HEK293T (cell line): ENCODE measurements at regions not wholly inside any gene's neighbourhood (a gene's known extent, or its start where the extent isn't known, plus 50 kb on each side); places are given as distances from the start of the nearest gene placed in this dataset.
"Not testable (repeated sequence)": the region's sequence is repeated elsewhere in the genome, so short reads cannot be mapped to it uniquely, and the experiment has no call there.

Experiments used
- CTCF ChIA-PET: fragments of 350-600 bp; formaldehyde crosslinking; extraction: SDS; loops from one replicate; lab custom pipeline; 2021; ENCODE audit warnings: antibody characterized with exemption, inconsistent platforms; lab: Yijun Ruan, JAX
- POLR2A ChIA-PET: fragments of 350-600 bp; formaldehyde crosslinking; extraction: SDS; loops from one replicate; lab custom pipeline; 2020; ENCODE audit warnings: antibody characterized with exemption, inconsistent platforms; lab: Yijun Ruan, JAX
- DNase-seq: peaks from one replicate; pipeline ENCODE4 v3.0.0; 2012; ENCODE audit warnings: mixed read lengths; ENCODE audit errors: extremely low spot score
- ARNT ChIP-seq: fragments of 450-650 bp; IDR thresholded peaks from 2 replicates; pipeline ENCODE4 v1.6.1; 2017; ENCODE audit warnings: mild to moderate bottlenecking
- BHLHE40 ChIP-seq: fragments of 450-650 bp; IDR thresholded peaks from 2 replicates; pipeline ENCODE4 v1.6.1; 2016; ENCODE audit warnings: mild to moderate bottlenecking, moderate library complexity, borderline replicate concordance
- CTBP1 ChIP-seq: fragments of 450-650 bp; IDR thresholded peaks from 2 replicates; pipeline ENCODE4 v1.6.1; 2016; ENCODE audit warnings: borderline replicate concordance
- ELF4 ChIP-seq: fragments of 450-650 bp; IDR thresholded peaks from 2 replicates; pipeline ENCODE4 v1.6.1; 2017; ENCODE audit warnings: antibody characterized with exemption
- FOXA1 ChIP-seq: fragments of 450-650 bp; IDR thresholded peaks from 2 replicates; pipeline ENCODE4 v1.6.1; 2016; ENCODE audit warnings: mild to moderate bottlenecking
- FOXK2 ChIP-seq: fragments of 450-650 bp; IDR thresholded peaks from 2 replicates; pipeline ENCODE4 v1.6.1; 2016; ENCODE audit warnings: mild to moderate bottlenecking
- FOXM1 ChIP-seq: fragments of 450-650 bp; IDR thresholded peaks from 2 replicates; pipeline ENCODE4 v1.6.1; 2017; ENCODE audit warnings: mild to moderate bottlenecking, borderline replicate concordance
- HDGF ChIP-seq: fragments of 450-650 bp; IDR thresholded peaks from 2 replicates; pipeline ENCODE4 v1.6.1; 2017; ENCODE audit warnings: antibody characterized with exemption, borderline replicate concordance
- L3MBTL2 ChIP-seq: fragments of 450-650 bp; conservative IDR thresholded peaks from 2 replicates; pipeline ENCODE4 v1.6.1; 2016; ENCODE audit warnings: mild to moderate bottlenecking
- LEF1 ChIP-seq: fragments of 450-650 bp; IDR thresholded peaks from 2 replicates; pipeline ENCODE4 v1.6.1; 2017; ENCODE audit warnings: mild to moderate bottlenecking, borderline replicate concordance
- NFRKB ChIP-seq: fragments of 450-650 bp; IDR thresholded peaks from 2 replicates; pipeline ENCODE4 v1.6.1; 2016; ENCODE audit warnings: mild to moderate bottlenecking, moderate library complexity
- SP1 ChIP-seq: fragments of 450-650 bp; IDR thresholded peaks from 2 replicates; pipeline ENCODE4 v1.6.1; 2017
- SUZ12 ChIP-seq: fragments of 450-650 bp; IDR thresholded peaks from 2 replicates; pipeline ENCODE4 v1.6.1; 2016; ENCODE audit warnings: mild to moderate bottlenecking
- TARDBP ChIP-seq: fragments of 450-650 bp; IDR thresholded peaks from 2 replicates; pipeline ENCODE4 v1.6.1; 2016
- ZNF384 ChIP-seq: fragments of 450-650 bp; IDR thresholded peaks from 2 replicates; pipeline ENCODE4 v1.6.1; 2016
- TF ChIP-seq, protein P1 (sequence below): fragments of 450-650 bp; IDR thresholded peaks from 2 replicates; pipeline ENCODE4 v1.6.1; 2016

DNA sequence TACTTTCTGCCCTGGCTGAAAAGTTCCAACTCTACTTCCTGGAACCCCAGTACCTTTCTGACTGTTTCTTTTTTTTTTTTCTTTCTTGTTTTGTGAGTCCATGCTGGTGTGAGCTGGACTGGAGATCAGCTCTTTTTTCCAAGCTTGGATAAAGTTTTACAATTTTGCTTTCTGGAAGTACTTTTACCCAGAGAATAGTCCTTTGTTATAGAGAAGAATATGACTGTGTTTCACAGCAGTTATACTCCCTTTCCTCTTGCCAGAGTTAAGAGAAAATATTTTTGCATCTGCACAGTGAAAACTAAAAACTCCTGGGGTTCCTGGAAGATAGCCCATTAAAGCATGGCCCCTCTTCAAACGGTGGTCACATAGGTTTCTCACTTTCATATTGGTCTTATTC lies 1100.6 kb downstream of the OTOL1 start:
- CTCF ChIA-PET: no interaction called here
- no peak for DNase-seq

DNA sequence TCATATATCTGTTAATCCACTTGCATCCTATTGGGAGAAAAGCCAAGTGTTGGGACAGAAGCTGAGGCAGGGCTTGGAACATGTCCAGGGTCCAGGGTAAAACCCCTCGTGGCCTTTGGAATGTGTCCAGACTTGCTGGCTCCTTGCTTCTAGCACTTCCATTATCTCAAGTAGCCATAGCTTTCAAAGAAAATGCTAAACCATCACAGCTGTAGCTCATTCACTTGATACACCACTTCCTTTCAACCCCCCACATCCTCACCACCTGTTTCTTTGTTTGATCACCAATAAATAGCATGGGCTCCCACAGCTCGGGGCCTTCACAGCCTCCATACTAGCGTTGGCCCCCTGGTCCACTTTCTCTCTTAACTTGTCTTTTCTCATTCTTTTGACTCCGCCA lies 1101.9 kb downstream of the OTOL1 start:
- DNase-seq, CTCF ChIA-PET, POLR2A ChIA-PET: not testable (repeated sequence)

More for the DNA sequence above, 1100.6 kb downstream of the OTOL1 start:
- POLR2A ChIA-PET: no interaction called here
- TF ChIP-seq TARDBP (no peak), SUZ12 (no peak), L3MBTL2 (no peak), SP1 (no peak)

DNA sequence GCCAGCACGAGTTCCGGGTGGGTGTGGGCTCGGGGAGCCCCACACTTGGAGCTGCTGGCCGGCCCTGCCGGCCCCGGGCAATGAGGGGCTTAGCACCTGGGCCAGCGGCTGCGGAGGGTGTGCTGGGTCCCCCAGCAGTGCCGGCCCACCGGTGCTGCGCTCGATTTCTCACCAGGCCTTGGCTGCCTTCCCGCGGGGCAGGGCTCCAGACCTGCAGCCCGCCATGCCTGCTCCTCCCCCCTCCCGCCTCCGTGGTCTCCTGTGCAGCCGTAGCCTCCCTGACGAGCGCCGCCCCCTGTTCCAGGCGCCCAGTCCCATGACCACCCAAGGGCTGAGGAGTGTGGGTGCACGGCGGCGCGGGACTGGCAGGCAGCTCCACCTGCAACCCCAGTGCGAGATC lies 1103.1 kb downstream of the OTOL1 start:
- POLR2A ChIA-PET, CTCF ChIA-PET, DNase-seq: not testable (repeated sequence)

DNA sequence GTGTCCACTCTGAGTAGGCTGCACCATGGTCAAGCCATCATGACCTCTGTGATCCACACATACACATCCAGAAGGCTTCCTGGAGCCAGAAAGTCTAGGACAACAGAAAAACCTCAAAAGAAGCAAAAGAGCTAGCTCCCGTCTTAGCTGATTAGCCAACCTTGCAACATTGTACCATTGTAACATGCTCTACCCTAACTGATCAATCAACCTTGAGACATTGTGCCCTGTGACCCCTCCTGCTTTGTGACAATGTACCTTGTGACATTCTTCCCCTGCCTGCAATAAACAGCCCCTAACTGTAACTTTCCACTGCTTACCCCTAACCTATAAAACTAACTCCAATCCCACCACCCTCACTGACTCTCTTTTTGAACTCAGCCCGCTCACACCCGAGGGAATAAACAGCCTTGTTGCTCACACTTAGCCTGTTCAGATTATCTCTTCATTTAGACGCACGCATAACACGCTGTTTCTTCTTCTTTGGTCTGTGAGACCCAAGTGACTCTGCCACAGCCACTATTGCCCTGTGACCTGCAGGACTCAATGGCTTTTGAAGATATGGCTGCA lies 1104.6 kb downstream of the OTOL1 start:
- CTCF ChIA-PET: no interaction called here
- TF ChIP-seq NFRKB: no peak
- no peak for TF ChIP-seq ELF4
- no peak for TF ChIP-seq ZNF384
- no peak for TF ChIP-seq CTBP1
- no peak for TF ChIP-seq SP1
- no peak for TF ChIP-seq L3MBTL2
- TF ChIP-seq TARDBP: no peak
- TF ChIP-seq FOXA1: no peak
- POLR2A ChIA-PET: no interaction called here
- DNase-seq: no peak

DNA sequence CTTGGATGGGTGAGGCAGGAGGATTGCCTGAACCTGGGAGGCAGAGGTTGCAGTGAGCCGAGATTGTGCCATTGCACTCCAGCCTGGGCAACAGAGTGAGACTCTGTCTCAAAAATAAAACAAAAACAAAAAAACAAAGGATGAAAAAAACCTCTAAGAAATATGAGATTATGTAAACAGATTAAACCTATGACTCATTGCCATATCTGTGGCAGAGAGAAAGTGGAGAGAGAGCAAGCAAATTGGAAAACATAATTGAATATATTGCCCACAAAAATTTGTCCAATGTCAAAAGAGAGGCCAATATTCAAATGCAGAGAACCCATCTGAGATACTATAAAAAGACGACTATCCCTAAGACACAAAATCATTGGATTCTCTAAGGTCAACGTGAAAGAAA lies 1106.0 kb downstream of the OTOL1 start:
- ChIA-PET CTCF (no interaction called here), POLR2A (no interaction called here)
- TF ChIP-seq ZNF384: no peak
- no peak for TF ChIP-seq ELF4
- no peak for TF ChIP-seq FOXK2
- no peak for TF ChIP-seq TARDBP
- no peak for TF ChIP-seq HDGF
- no peak for TF ChIP-seq SUZ12
- TF ChIP-seq LEF1: no peak
- TF ChIP-seq CTBP1: no peak
- TF ChIP-seq SP1: no peak
- no peak for TF ChIP-seq FOXM1
- TF ChIP-seq NFRKB: no peak
- TF ChIP-seq ARNT: no peak
- no peak for TF ChIP-seq L3MBTL2
- no peak for DNase-seq

DNA sequence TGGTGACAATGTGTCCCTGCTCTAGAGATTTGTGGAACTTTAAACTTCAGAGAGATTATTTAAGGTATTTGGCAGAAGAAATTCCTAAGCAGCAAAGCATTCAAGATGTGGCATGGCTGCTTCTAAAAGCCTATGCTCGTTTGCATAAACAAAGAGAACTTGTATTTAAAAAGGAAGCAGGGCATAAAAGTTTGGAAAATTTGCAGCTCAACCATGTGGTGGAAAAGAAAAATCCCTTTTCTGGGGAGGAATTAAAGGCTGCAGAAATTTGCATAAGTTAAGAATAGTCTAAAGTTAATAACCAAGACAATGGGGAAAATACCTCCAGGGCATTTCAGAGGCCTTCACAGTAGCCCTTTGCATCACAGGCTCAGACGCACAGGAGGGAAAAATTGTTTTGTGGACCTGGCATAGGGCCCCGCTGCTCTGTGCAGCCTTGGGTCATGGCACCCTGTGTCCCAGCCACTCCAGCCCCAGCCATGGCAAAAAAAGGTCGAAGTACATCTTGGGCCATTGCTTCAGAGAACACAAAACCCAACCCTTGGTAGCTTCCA lies 1109.1 kb downstream of the OTOL1 start:
- TF ChIP-seq ELF4 (no peak), NFRKB (no peak), ARNT (no peak), FOXM1 (no peak), FOXK2 (no peak), SP1 (no peak), SUZ12 (no peak)
- TF ChIP-seq, protein P1, sequence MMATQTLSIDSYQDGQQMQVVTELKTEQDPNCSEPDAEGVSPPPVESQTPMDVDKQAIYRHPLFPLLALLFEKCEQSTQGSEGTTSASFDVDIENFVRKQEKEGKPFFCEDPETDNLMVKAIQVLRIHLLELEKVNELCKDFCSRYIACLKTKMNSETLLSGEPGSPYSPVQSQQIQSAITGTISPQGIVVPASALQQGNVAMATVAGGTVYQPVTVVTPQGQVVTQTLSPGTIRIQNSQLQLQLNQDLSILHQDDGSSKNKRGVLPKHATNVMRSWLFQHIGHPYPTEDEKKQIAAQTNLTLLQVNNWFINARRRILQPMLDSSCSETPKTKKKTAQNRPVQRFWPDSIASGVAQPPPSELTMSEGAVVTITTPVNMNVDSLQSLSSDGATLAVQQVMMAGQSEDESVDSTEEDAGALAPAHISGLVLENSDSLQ: no peak
- ChIA-PET CTCF (no interaction called here), POLR2A (no interaction called here)
- DNase-seq: no peak

DNA sequence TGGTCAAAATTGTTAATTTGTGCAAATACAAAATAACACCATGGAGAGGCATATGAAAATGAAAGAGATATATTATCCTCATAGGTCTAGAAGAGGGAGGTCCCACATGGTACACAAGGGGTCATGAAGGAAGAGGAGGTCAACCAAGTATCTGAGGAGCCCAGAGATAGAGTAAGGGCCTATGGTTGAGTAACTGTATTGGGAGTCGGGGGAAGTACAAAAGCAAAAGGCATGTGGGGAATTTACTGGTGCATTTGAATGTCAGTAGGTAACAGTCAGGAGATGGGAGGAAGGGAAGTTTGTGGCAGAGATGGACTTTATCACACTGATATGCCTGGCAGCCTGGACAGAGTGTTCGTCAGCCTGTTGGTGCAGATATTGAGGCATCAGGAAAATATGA lies 1113.7 kb downstream of the OTOL1 start:
- ChIA-PET POLR2A (no interaction called here), CTCF (no interaction called here)
- no peak for DNase-seq
- TF ChIP-seq ARNT (no peak), ELF4 (no peak), SUZ12 (no peak), L3MBTL2 (no peak), HDGF (no peak), NFRKB (no peak), ZNF384 (no peak), FOXM1 (no peak), BHLHE40 (no peak), SP1 (no peak), LEF1 (no peak), FOXA1 (no peak), TARDBP (no peak)

DNA sequence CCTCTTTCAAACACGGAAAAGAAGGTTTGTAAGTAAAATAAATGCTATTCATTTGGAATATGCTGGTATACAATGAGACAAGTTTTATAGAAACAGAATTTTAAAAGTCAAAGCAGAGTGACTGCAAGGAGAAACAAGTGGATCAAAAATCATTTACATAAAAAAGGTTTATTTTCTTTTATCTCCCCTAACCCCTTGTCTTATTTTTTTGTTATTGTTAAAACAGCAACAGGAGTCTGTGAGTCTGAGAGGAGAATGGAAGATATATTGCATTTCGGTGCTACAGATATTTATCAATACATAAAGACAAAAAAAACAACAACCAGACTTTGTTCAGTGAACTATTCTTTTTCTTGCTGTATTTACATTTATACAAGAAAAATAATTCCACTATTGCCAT lies 1116.4 kb downstream of the OTOL1 start:
- ChIA-PET POLR2A (no interaction called here), CTCF (no interaction called here)
- no peak for DNase-seq
- no peak for TF ChIP-seq L3MBTL2
- no peak for TF ChIP-seq HDGF
- no peak for TF ChIP-seq TARDBP
- TF ChIP-seq SP1: no peak
- no peak for TF ChIP-seq BHLHE40
- TF ChIP-seq NFRKB: no peak
- TF ChIP-seq CTBP1: no peak

DNA sequence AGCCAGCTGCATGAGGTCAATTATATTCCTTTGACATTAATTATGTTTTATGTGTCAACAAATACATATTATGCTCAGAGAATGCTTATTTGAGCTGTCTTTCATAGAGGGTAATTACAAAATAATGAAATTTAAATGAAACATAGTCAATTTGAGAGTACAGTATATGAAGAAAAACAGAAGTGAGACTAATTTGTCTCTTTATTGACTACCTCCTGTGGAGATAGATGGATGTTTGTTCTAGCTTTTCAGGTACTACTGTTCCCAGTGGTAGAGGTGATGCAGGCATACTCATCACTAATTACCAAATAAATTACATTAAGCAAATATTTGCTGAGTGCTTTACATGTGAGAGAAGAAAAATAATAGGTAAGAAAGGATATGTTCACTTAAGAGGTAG lies 1129.6 kb downstream of the OTOL1 start:
- ChIA-PET POLR2A (no interaction called here), CTCF (no interaction called here)
- TF ChIP-seq BHLHE40: no peak
- no peak for TF ChIP-seq FOXA1
- TF ChIP-seq TARDBP: no peak
- TF ChIP-seq L3MBTL2: no peak
- TF ChIP-seq ARNT: no peak
- no peak for TF ChIP-seq LEF1
- TF ChIP-seq ELF4: no peak
- TF ChIP-seq SUZ12: no peak
- no peak for TF ChIP-seq CTBP1
- no peak for TF ChIP-seq NFRKB
- no peak for TF ChIP-seq SP1
- TF ChIP-seq HDGF: no peak
- TF ChIP-seq, protein P1: no peak
- no peak for TF ChIP-seq FOXM1
- DNase-seq: no peak
